ENCODE measurements at regions not wholly inside any gene's neighbourhood (a gene's known extent, or its start where the extent isn't known, plus 50 kb on each side); places are given as distances from the start of the nearest gene placed in this dataset.

GRCh38 chr2:171608168-171608567 is 79.1 kb upstream of the DYNC1I2 start:
- Histone ChIP-seq H3K36me3 (ENCODE audit: control insufficient read depth in 2 of 3, insufficient read depth in 3 of 3, low read length in 3 of 3) (no peaks in the 10 kb centered on the region), H3K27ac (ENCODE audit: low read depth, low read length) (no peak overlapping the region), H3K27me3 (ENCODE audit: control insufficient read depth in 2 of 2, insufficient read depth in 2 of 2, low read length in 2 of 2) (no peaks in the 10 kb centered on the region), H3K4me3 (ENCODE audit: low read length) (no peak overlapping the region), H3K9me3 (ENCODE audit: control insufficient read depth in 2 of 3, low read length in 3 of 3) (no peaks in the 10 kb centered on the region), H3K4me1 (ENCODE audit: control insufficient read depth in 2 of 2, insufficient read depth in 2 of 2, low read length in 2 of 2) (no peaks in the 10 kb centered on the region)
- ChIA-PET POLR2A (no interaction called here), CTCF (no interaction called here)
- Mint-ChIP-seq H3K4me3 (no peak overlapping the region), H3K4me1 (no peaks in the 10 kb centered on the region), H3K27ac (no peak overlapping the region), H3K9me3 (peaks cover 0 to 5% (median 0%) of the 10 kb centered on the region in 11 donors), H3K36me3 (peaks cover 0 to 5% (median 0%) of the 10 kb centered on the region in 5 donors), H3K27me3 (peaks cover 5 to 14% (median 6%) of the 10 kb centered on the region in 5 donors)
- intact Hi-C loops (cut with micrococcal nuclease): no loop called here
- no peak for ATAC-seq
- DNase-seq: no peak

GRCh38 chr2:171610824-171611223 is 76.4 kb upstream of the DYNC1I2 start:
- no peak overlapping the region for H3K4me3 ChIP-seq (ENCODE audit: low read length)
- H3K27me3 ChIP-seq (ENCODE audit: control insufficient read depth in 2 of 2, insufficient read depth in 2 of 2, low read length in 2 of 2): no peaks in the 10 kb centered on the region
- ATAC-seq (no peak), DNase-seq (no peak)
- peaks cover 0 to 5% (median 0%) of the 10 kb centered on the region in 5 donors for H3K36me3 Mint-ChIP-seq
- ChIA-PET CTCF (interaction anchor here (0.5 kb wide), 1 partner anchor 11 kb away, joined by 3 read pairs; no protein-coding TSS in a partner anchor), POLR2A (no interaction called here)
- H3K27me3 Mint-ChIP-seq: peaks cover 4 to 9% (median 5%) of the 10 kb centered on the region in 5 donors
- H3K36me3 ChIP-seq (ENCODE audit: control insufficient read depth in 2 of 3, insufficient read depth in 3 of 3, low read length in 3 of 3): no peaks in the 10 kb centered on the region
- no peaks in the 10 kb centered on the region for H3K4me1 Mint-ChIP-seq
- H3K4me1 ChIP-seq (ENCODE audit: control insufficient read depth in 2 of 2, insufficient read depth in 2 of 2, low read length in 2 of 2): no peaks in the 10 kb centered on the region
- intact Hi-C loops (cut with micrococcal nuclease): no loop called here
- H3K9me3 Mint-ChIP-seq: peaks cover 0 to 5% (median 0%) of the 10 kb centered on the region in 11 donors
- no peaks in the 10 kb centered on the region for H3K9me3 ChIP-seq (ENCODE audit: control insufficient read depth in 2 of 3, low read length in 3 of 3)
- H3K27ac Mint-ChIP-seq: no peak overlapping the region
- H3K27ac ChIP-seq (ENCODE audit: low read depth, low read length): no peak overlapping the region
- H3K4me3 Mint-ChIP-seq: no peak overlapping the region

DNA sequence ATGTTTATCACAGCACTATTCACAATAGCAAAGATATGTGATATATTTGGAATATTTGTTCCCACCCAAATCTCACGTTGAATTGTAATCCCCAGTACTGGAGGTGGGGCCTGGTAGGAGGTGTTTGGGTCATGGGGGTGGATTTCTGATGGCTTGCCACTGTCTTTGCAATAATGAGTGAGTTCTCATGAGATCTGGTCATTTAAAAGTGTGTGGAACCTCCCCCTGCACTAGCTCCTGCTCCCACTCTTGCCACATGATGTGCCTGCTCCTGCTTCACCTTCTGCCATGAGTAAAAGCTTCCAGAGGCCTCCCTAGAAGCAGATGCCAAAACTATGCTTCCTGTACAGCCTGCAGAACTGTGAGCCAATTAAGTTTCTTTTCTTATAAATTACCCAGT is 72.2 kb upstream of the DYNC1I2 start:
- H3K36me3 ChIP-seq (ENCODE audit: control insufficient read depth in 2 of 3, insufficient read depth in 3 of 3, low read length in 3 of 3): no peaks in the 10 kb centered on the region
- H3K4me1 ChIP-seq (ENCODE audit: control insufficient read depth in 2 of 2, insufficient read depth in 2 of 2, low read length in 2 of 2): no peaks in the 10 kb centered on the region
- ATAC-seq (no peak), DNase-seq (no peak)
- H3K27ac Mint-ChIP-seq: no peak overlapping the region
- H3K4me1 Mint-ChIP-seq: no peaks in the 10 kb centered on the region
- H3K27ac ChIP-seq (ENCODE audit: low read depth, low read length): no peak overlapping the region
- POLR2A ChIA-PET: no interaction called here
- H3K4me3 Mint-ChIP-seq: no peak overlapping the region
- H3K4me3 ChIP-seq (ENCODE audit: low read length): no peak overlapping the region
- no peaks in the 10 kb centered on the region for H3K27me3 ChIP-seq (ENCODE audit: control insufficient read depth in 2 of 2, insufficient read depth in 2 of 2, low read length in 2 of 2)
- CTCF ChIA-PET: no interaction called here
- peaks cover 0 to 4% (median 0%) of the 10 kb centered on the region in 11 donors for H3K9me3 Mint-ChIP-seq
- no peaks in the 10 kb centered on the region for H3K36me3 Mint-ChIP-seq
- intact Hi-C loops (cut with micrococcal nuclease): no loop called here
- H3K9me3 ChIP-seq (ENCODE audit: control insufficient read depth in 2 of 3, low read length in 3 of 3): no peaks in the 10 kb centered on the region
- H3K27me3 Mint-ChIP-seq: peaks cover 0 to 15% (median 0%) of the 10 kb centered on the region in 5 donors

GRCh38 chr2:171617981-171618380 is 69.3 kb upstream of the DYNC1I2 start:
- ChIA-PET CTCF (no interaction called here), POLR2A (no interaction called here)
- no peak for DNase-seq
- no peaks in the 10 kb centered on the region for H3K9me3 ChIP-seq (ENCODE audit: control insufficient read depth in 2 of 3, low read length in 3 of 3)
- ATAC-seq: no peak
- intact Hi-C loops (cut with micrococcal nuclease): no loop called here
- no peaks in the 10 kb centered on the region for H3K36me3 ChIP-seq (ENCODE audit: control insufficient read depth in 2 of 3, insufficient read depth in 3 of 3, low read length in 3 of 3)
- H3K4me1 ChIP-seq (ENCODE audit: control insufficient read depth in 2 of 2, insufficient read depth in 2 of 2, low read length in 2 of 2): no peaks in the 10 kb centered on the region
- Mint-ChIP-seq H3K27me3 (peaks cover 0 to 16% (median 0%) of the 10 kb centered on the region in 5 donors), H3K4me3 (no peak overlapping the region), H3K36me3 (no peaks in the 10 kb centered on the region), H3K9me3 (no peaks in the 10 kb centered on the region), H3K27ac (no peak overlapping the region), H3K4me1 (no peaks in the 10 kb centered on the region)
- no peaks in the 10 kb centered on the region for H3K27me3 ChIP-seq (ENCODE audit: control insufficient read depth in 2 of 2, insufficient read depth in 2 of 2, low read length in 2 of 2)
- no peak overlapping the region for H3K27ac ChIP-seq (ENCODE audit: low read depth, low read length)
- no peak overlapping the region for H3K4me3 ChIP-seq (ENCODE audit: low read length)

DNA sequence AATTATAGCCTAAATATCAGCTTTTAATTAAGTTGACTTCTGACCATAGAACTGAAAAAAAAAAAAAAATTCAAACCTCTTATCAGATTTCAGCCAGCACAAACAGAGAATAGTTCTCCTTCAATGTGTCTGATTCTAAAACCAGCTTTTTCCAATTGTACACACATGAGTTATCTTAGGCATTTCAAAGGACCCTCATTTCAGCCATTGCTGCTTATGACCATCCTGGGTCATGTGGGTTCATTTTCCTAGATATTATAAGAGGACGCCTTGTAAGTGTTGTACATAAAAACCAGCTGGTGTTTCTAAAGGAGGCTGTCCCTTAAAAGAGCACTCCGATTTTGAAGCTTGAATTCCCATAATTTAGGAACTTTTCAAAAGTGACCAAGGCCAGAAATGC is 62.3 kb upstream of the DYNC1I2 start:
- Mint-ChIP-seq H3K4me3 (no peak overlapping the region), H3K36me3 (peaks cover 0 to 2% (median 0%) of the 10 kb centered on the region in 5 donors), H3K4me1 (no peaks in the 10 kb centered on the region), H3K27me3 (peaks cover under 1 to 16% (median 5%) of the 10 kb centered on the region in 5 donors), H3K9me3 (peaks cover 0 to 23% (median 2%) of the 10 kb centered on the region in 11 donors), H3K27ac (no peak overlapping the region)
- CTCF ChIA-PET: no interaction called here
- DNase-seq: no peak
- POLR2A ChIA-PET: no interaction called here
- intact Hi-C loops (cut with micrococcal nuclease): no loop called here
- H3K27me3 ChIP-seq (ENCODE audit: control insufficient read depth in 2 of 2, insufficient read depth in 2 of 2, low read length in 2 of 2): no peaks in the 10 kb centered on the region
- H3K27ac ChIP-seq (ENCODE audit: low read depth, low read length): no peak overlapping the region
- no peak overlapping the region for H3K4me3 ChIP-seq (ENCODE audit: low read length)
- ATAC-seq: no peak
- H3K9me3 ChIP-seq (ENCODE audit: control insufficient read depth in 2 of 3, low read length in 3 of 3): peaks cover 0 to 15% (median 0%) of the 10 kb centered on the region in 3 experiments
- H3K36me3 ChIP-seq (ENCODE audit: control insufficient read depth in 2 of 3, insufficient read depth in 3 of 3, low read length in 3 of 3): no peaks in the 10 kb centered on the region
- no peaks in the 10 kb centered on the region for H3K4me1 ChIP-seq (ENCODE audit: control insufficient read depth in 2 of 2, insufficient read depth in 2 of 2, low read length in 2 of 2)

DNA sequence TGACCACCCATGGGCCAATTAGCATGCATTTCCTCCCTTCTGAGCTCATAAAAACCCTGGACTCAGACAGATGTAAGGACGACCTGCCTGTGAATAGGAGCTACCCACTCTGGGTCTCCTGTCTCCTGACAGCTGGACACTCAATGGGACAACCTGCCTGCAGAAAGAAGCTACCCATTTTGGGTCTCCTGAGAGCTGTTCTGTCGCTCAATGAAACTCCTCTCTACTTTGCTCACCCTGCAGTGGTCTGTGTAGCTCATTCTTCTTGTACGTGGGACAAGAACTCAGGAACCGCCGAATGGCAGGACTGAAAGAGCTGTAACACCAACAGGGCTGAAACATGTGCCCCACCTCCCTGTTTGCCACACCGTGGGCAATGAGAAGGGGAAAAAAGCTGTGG is 60.3 kb upstream of the DYNC1I2 start:
- H3K27ac ChIP-seq (ENCODE audit: low read depth, low read length): no peak overlapping the region
- DNase-seq (no peak), ATAC-seq (no peak)
- ChIA-PET POLR2A (no interaction called here), CTCF (no interaction called here)
- peaks cover 0 to 33% (median 0%) of the 10 kb centered on the region in 3 experiments for H3K9me3 ChIP-seq (ENCODE audit: control insufficient read depth in 2 of 3, low read length in 3 of 3)
- H3K27me3 Mint-ChIP-seq: peaks cover 2 to 13% (median 6%) of the 10 kb centered on the region in 5 donors
- H3K4me3 Mint-ChIP-seq: no peak overlapping the region
- no peaks in the 10 kb centered on the region for H3K27me3 ChIP-seq (ENCODE audit: control insufficient read depth in 2 of 2, insufficient read depth in 2 of 2, low read length in 2 of 2)
- intact Hi-C loops (cut with micrococcal nuclease): no loop called here
- H3K4me1 ChIP-seq (ENCODE audit: control insufficient read depth in 2 of 2, insufficient read depth in 2 of 2, low read length in 2 of 2): no peaks in the 10 kb centered on the region
- H3K9me3 Mint-ChIP-seq: peaks cover 3 to 43% (median 17%) of the 10 kb centered on the region in 11 donors
- no peak overlapping the region for H3K4me3 ChIP-seq (ENCODE audit: low read length)
- no peaks in the 10 kb centered on the region for H3K36me3 ChIP-seq (ENCODE audit: control insufficient read depth in 2 of 3, insufficient read depth in 3 of 3, low read length in 3 of 3)
- no peak overlapping the region for H3K27ac Mint-ChIP-seq
- no peaks in the 10 kb centered on the region for H3K4me1 Mint-ChIP-seq
- H3K36me3 Mint-ChIP-seq: peaks cover 0 to 14% (median 5%) of the 10 kb centered on the region in 5 donors

- ChIA-PET POLR2A (no interaction called here), CTCF (no interaction called here)
- Histone ChIP-seq H3K4me3 (ENCODE audit: low read length) (no peak overlapping the region), H3K36me3 (ENCODE audit: control insufficient read depth in 2 of 3, insufficient read depth in 3 of 3, low read length in 3 of 3) (no peaks in the 10 kb centered on the region), H3K4me1 (ENCODE audit: control insufficient read depth in 2 of 2, insufficient read depth in 2 of 2, low read length in 2 of 2) (no peaks in the 10 kb centered on the region), H3K27ac (ENCODE audit: low read depth, low read length) (no peak overlapping the region), H3K9me3 (ENCODE audit: control insufficient read depth in 2 of 3, low read length in 3 of 3) (peaks cover 0 to 38% (median 0%) of the 10 kb centered on the region in 3 experiments), H3K27me3 (ENCODE audit: control insufficient read depth in 2 of 2, insufficient read depth in 2 of 2, low read length in 2 of 2) (no peaks in the 10 kb centered on the region)
- Mint-ChIP-seq H3K27ac (no peak overlapping the region), H3K36me3 (peaks cover 0 to 14% (median 5%) of the 10 kb centered on the region in 5 donors), H3K4me3 (no peak overlapping the region), H3K9me3 (peaks cover 3 to 47% (median 17%) of the 10 kb centered on the region in 11 donors), H3K27me3 (peaks cover 2 to 13% (median 6%) of the 10 kb centered on the region in 5 donors), H3K4me1 (no peaks in the 10 kb centered on the region)
- intact Hi-C loops (cut with micrococcal nuclease): no loop called here
- ATAC-seq: no peak
- DNase-seq: no peak
These were observed 59.9 kb upstream of the DYNC1I2 start for GRCh38 chr2:171627412-171627811.
